Endothelial cell of umbilical vein (primary cell): ENCODE measurements at regions not wholly inside any gene's neighbourhood (a gene's known extent, or its start where the extent isn't known, plus 50 kb on each side); places are given as distances from the start of the nearest gene placed in this dataset.

Source experiments
- BruUV-seq: library from RNA; stranded (reverse); fragments of 400-500 nt; replicated peaks from 2 replicates; lab custom pipeline; 2021; lab: Mats Ljungman, UMichigan
- CTCF ChIA-PET: fragments of 300-600, 350-600 bp; sonication (Branson Sonifier 250); formaldehyde crosslinking; loops from one replicate; lab custom pipeline; 2021; ENCODE audit warnings: antibody characterized with exemption, inconsistent platforms; lab: Charles Lee
- POLR2A ChIA-PET: fragments of 300-600, 350-600 bp; sonication (Branson Sonifier 250); formaldehyde crosslinking; loops from one replicate; lab custom pipeline; 2021; ENCODE audit warnings: antibody characterized with exemption, inconsistent platforms; lab: Charles Lee
- DNase-seq: peaks from one replicate; pipeline ENCODE4 v3.0.0-alpha.2; 2011; ENCODE audit warnings: low read depth, low spot score
- FAIRE-seq: peaks from 2 replicates; lab custom pipeline; 2011; peaks lifted over from hg19 to GRCh38; lab: Jason Lieb, UNC
- H2AFZ ChIP-seq: 2 replicates; pipeline ENCODE4 v1.6.0; 2012; ENCODE audit warnings: low read depth, low read length, control low read depth, inconsistent platforms
- H3K27ac ChIP-seq: 2 replicates; pipeline ENCODE4 v1.5.1; 2011; ENCODE audit warnings: low read depth, mild to moderate bottlenecking, control low read depth, low read length, moderate library complexity; ENCODE audit not compliant: insufficient read depth
- H3K27me3 ChIP-seq, 2 experiments: 2 replicates each; pipeline versions ENCODE4 v1.6.0 to v1.6.1; 2011; ENCODE audit warnings: low read length in 2 of 2, mixed read lengths in 1 of 2; ENCODE audit not compliant: control insufficient read depth in 2 of 2, insufficient read depth in 2 of 2
- H3K36me3 ChIP-seq, 2 experiments: 2 replicates in 1 of 2; 3 replicates in 1 of 2; pipeline ENCODE4 v1.5.1; 2011; ENCODE audit warnings: low read length in 2 of 2, mild to moderate bottlenecking in 1 of 2, moderate library complexity in 1 of 2; ENCODE audit not compliant: control insufficient read depth in 2 of 2, insufficient read depth in 2 of 2; ENCODE audit errors: extremely low read depth in 1 of 2
- H3K4me1 ChIP-seq: 3 replicates; pipeline ENCODE4 v1.5.1; 2011; ENCODE audit warnings: mild to moderate bottlenecking, low read length; ENCODE audit not compliant: control insufficient read depth, insufficient read depth; ENCODE audit errors: extremely low read depth
- H3K4me2 ChIP-seq: 2 replicates; pipeline ENCODE4 v1.6.1; 2011; ENCODE audit warnings: low read length, control low read depth, mixed read lengths; ENCODE audit not compliant: insufficient read depth
- H3K4me3 ChIP-seq, 3 experiments: fragments of 200-600 bp in 1 of 3; sonication (generic), shearing (Covaris generic) in 1 of 3; replicated peaks in 1 of 3; 2 replicates each; pipeline ENCODE4 v1.5.1; 2011 to 2016; ENCODE audit warnings: control low read depth in 3 of 3, low read length in 3 of 3, mild to moderate bottlenecking in 2 of 3, inconsistent platforms in 1 of 3, low read depth in 1 of 3, moderate library complexity in 1 of 3; ENCODE audit not compliant: insufficient read depth in 1 of 3
- H3K79me2 ChIP-seq: 2 replicates; pipeline ENCODE4 v1.6.0; 2012; ENCODE audit warnings: low read length, inconsistent platforms; ENCODE audit not compliant: control insufficient read depth, insufficient read depth
- H3K9ac ChIP-seq: replicated peaks from 2 replicates; pipeline ENCODE3; 2011; ENCODE audit warnings: low read length, control low read depth; ENCODE audit not compliant: insufficient read depth; ENCODE audit errors: extremely low read depth
- H3K9me1 ChIP-seq: replicated peaks from 3 replicates; pipeline ENCODE4 v1.6.0; 2011; ENCODE audit warnings: mild to moderate bottlenecking, low read length; ENCODE audit not compliant: control insufficient read depth, insufficient read depth; ENCODE audit errors: extremely low read depth
- H3K9me3 ChIP-seq: replicated peaks from 2 replicates; pipeline ENCODE4 v1.5.1; 2012; ENCODE audit warnings: low read length, inconsistent platforms; ENCODE audit not compliant: control insufficient read depth, insufficient read depth
- H4K20me1 ChIP-seq: replicated peaks from 2 replicates; pipeline ENCODE3; 2011; ENCODE audit warnings: mild to moderate bottlenecking, low read length; ENCODE audit not compliant: control insufficient read depth, insufficient read depth; ENCODE audit errors: extremely low read depth
- EZH2 ChIP-seq: IDR thresholded peaks from 2 replicates; pipeline ENCODE4 v1.6.1; 2012; ENCODE audit warnings: borderline replicate concordance, low read depth, mild to moderate bottlenecking, moderate library complexity, low read length, inconsistent platforms; ENCODE audit not compliant: severe bottlenecking
- FOS ChIP-seq: IDR thresholded peaks from 2 replicates; pipeline ENCODE4 v1.6.1; 2011; ENCODE audit warnings: mild to moderate bottlenecking, low read length, moderate library complexity, borderline replicate concordance; ENCODE audit not compliant: insufficient read depth
- GATA2 ChIP-seq: IDR thresholded peaks from 2 replicates; pipeline ENCODE4 v1.7.0; 2011; ENCODE audit warnings: low read depth, mild to moderate bottlenecking, moderate library complexity, mixed read lengths, low read length; ENCODE audit not compliant: insufficient read length, insufficient read depth
- JUN ChIP-seq: IDR thresholded peaks from 2 replicates; pipeline ENCODE4 v1.6.1; 2011; ENCODE audit warnings: borderline replicate concordance, low read depth; ENCODE audit not compliant: insufficient read length, insufficient read depth
- MYC ChIP-seq: IDR thresholded peaks from one replicate; pipeline ENCODE4 v1.6.1; 2011; ENCODE audit warnings: mild to moderate bottlenecking, low read depth, low read length
- POLR2A ChIP-seq: IDR thresholded peaks from 2 replicates; pipeline ENCODE4 v1.6.1; 2012; ENCODE audit warnings: low read depth, mild to moderate bottlenecking, control low read depth, low read length
- dilution Hi-C: fragments of 300-500 bp; cut with MboI; formaldehyde crosslinking; loops from one replicate; pipeline ENCODE4 v1.15.0; 2019; ENCODE audit warnings: low sequenced_read_pairs; ENCODE audit not compliant: extremely low pct_ligation_motif_present
- intact Hi-C: fragments of 100-400 bp; cut with micrococcal nuclease; formaldehyde crosslinking; loops from one replicate; pipeline ENCODE4 v1.10.0; 2022
- TF ChIP-seq, protein P1 (sequence below): IDR thresholded peaks from 2 replicates; pipeline ENCODE4 v1.6.1; 2011; ENCODE audit not compliant: insufficient read depth, insufficient read length
- TF ChIP-seq, protein P2 (sequence below), 2 donors: IDR thresholded peaks; 1 replicate in 1 of 2; 2 replicates in 1 of 2; pipeline ENCODE4 v1.5.1; 2011; ENCODE audit warnings: low read length in 2 of 2, mild to moderate bottlenecking in 2 of 2, moderate library complexity in 2 of 2, control low read depth in 1 of 2, inconsistent platforms in 1 of 2, low read depth in 1 of 2; ENCODE audit not compliant: insufficient read depth in 1 of 2; ENCODE audit errors: extremely low read depth in 1 of 2

- intact Hi-C loops (no loop called here), dilution Hi-C loops (no loop called here)
- Histone ChIP-seq H3K9me3 (no peaks in the 10 kb centered on the region), H3K27ac (no peak overlapping the region), H3K36me3 (no peaks in the 10 kb centered on the region), H3K27me3 (no peaks in the 10 kb centered on the region), H3K79me2 (no peaks in the 10 kb centered on the region), H3K4me2 (no peak overlapping the region), H3K9ac (no peak overlapping the region), H3K4me1 (no peaks in the 10 kb centered on the region), H2AFZ (no peak overlapping the region), H3K4me3 (no peak overlapping the region), H4K20me1 (no peaks in the 10 kb centered on the region), H3K9me1 (no peaks in the 10 kb centered on the region)
- TF ChIP-seq POLR2A, result no peak
- TF ChIP-seq FOS, result no peak
- TF ChIP-seq, protein P1, sequence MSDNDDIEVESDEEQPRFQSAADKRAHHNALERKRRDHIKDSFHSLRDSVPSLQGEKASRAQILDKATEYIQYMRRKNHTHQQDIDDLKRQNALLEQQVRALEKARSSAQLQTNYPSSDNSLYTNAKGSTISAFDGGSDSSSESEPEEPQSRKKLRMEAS, result no peak
- TF ChIP-seq, protein P2, sequence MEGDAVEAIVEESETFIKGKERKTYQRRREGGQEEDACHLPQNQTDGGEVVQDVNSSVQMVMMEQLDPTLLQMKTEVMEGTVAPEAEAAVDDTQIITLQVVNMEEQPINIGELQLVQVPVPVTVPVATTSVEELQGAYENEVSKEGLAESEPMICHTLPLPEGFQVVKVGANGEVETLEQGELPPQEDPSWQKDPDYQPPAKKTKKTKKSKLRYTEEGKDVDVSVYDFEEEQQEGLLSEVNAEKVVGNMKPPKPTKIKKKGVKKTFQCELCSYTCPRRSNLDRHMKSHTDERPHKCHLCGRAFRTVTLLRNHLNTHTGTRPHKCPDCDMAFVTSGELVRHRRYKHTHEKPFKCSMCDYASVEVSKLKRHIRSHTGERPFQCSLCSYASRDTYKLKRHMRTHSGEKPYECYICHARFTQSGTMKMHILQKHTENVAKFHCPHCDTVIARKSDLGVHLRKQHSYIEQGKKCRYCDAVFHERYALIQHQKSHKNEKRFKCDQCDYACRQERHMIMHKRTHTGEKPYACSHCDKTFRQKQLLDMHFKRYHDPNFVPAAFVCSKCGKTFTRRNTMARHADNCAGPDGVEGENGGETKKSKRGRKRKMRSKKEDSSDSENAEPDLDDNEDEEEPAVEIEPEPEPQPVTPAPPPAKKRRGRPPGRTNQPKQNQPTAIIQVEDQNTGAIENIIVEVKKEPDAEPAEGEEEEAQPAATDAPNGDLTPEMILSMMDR (IDR thresholded peaks at IDR 0.05; ENCODE audit: extremely low read depth in 1 of 2, insufficient read depth in 1 of 2, low read depth in 1 of 2, low read length in 2 of 2), result no peak
- no peak for TF ChIP-seq GATA2
- no peak for TF ChIP-seq EZH2
- no peak for TF ChIP-seq JUN
- no peak for TF ChIP-seq MYC
- DNase-seq (no peak), FAIRE-seq (no peak)
- BruUV-seq, result no TSS peak
- ChIA-PET CTCF (no interaction called here), POLR2A (no interaction called here)
Measured at GRCh38 chr3:106157411-106157810, 288.6 kb upstream of the CBLB start.
